GM12874 (cell line): ENCODE measurements at regions not wholly inside any gene's neighbourhood (a gene's known extent, or its start where the extent isn't known, plus 50 kb on each side); places are given as distances from the start of the nearest gene placed in this dataset.

ENCODE experiments used
- TF ChIP-seq, protein P1 (sequence below): IDR thresholded peaks from 2 replicates; pipeline ENCODE4 v1.5.1; 2011; ENCODE audit warnings: low read depth, mild to moderate bottlenecking, control low read depth, low read length, moderate library complexity; ENCODE audit not compliant: insufficient read depth

DNA sequence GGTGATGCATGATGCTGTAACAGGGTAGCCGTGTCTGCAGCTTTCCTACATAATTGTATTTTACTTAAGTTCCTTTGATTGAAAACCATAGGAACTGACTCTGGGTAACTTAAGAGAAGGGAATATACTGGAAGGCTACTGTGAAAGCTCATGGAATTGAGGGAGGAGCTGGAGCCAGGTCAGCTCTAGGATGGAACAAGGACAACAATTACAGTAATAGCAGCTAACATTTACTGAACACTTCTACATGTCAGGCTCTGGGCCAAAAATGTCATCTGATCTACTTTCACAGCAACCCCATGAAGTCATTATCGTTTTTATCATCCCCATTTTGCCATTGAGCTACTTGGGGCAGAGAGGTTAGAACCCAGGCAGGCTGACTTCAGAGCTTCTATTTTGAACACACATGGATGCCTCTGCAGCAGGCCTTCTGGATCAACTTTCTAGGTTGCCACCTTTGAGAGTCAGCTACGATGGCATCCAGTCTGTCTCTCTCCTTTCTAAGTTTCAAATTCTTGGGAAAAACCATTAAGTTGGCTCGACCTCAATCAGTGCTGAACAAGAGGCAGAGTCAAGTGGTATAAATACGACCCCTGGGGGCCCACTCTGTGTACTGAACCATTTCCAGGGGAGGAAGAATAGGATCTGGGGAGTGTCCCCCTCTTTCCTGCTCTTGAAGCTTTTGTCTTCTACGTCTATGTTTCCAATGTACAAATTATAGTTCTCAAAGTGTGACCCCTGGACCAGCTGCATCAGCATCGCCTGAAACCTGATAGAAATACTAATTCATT is 272.3 kb upstream of the PLPP4 start:
- TF ChIP-seq, protein P1, sequence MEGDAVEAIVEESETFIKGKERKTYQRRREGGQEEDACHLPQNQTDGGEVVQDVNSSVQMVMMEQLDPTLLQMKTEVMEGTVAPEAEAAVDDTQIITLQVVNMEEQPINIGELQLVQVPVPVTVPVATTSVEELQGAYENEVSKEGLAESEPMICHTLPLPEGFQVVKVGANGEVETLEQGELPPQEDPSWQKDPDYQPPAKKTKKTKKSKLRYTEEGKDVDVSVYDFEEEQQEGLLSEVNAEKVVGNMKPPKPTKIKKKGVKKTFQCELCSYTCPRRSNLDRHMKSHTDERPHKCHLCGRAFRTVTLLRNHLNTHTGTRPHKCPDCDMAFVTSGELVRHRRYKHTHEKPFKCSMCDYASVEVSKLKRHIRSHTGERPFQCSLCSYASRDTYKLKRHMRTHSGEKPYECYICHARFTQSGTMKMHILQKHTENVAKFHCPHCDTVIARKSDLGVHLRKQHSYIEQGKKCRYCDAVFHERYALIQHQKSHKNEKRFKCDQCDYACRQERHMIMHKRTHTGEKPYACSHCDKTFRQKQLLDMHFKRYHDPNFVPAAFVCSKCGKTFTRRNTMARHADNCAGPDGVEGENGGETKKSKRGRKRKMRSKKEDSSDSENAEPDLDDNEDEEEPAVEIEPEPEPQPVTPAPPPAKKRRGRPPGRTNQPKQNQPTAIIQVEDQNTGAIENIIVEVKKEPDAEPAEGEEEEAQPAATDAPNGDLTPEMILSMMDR: no peak

DNA sequence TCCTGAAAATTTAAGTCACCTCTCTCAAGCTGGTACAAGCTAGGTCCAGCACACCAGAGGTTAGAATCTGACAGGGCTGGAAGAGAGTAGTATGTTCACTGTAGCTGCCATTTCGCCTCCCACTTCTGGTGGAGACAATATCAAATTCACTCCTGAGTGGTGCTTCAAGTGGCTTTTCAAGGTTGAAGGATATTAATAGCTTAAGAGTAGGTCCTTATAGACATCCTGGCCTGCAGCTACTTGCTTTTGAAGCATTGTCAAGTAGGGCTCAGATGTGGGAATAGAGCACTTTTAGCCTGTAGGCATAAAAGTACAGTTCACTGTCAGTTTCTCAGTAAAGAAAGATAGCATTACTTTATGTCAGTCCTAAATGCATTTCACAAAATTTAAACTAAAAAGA is 270.5 kb upstream of the PLPP4 start:
- TF ChIP-seq, protein P1: no peak

DNA sequence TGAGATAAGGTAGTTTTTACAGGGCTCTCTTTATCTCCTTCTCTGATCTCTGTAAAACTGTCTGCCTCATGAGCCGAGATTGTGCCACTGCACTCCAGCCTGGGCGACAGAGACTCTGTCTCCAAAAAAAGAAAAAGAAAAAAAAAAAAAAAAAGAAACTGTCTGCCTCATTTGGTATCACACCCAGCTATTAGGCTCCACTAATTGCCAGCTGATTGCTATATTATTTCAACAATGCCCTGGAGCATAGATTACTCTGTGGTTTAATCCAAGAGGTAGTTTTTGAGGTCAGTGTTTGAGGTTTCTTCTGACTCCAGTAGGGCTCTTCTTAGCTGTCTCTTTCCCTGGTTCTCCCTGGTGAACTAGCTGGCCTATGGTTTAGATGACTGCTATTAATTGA is 268.1 kb upstream of the PLPP4 start:
- TF ChIP-seq, protein P1: no peak

DNA sequence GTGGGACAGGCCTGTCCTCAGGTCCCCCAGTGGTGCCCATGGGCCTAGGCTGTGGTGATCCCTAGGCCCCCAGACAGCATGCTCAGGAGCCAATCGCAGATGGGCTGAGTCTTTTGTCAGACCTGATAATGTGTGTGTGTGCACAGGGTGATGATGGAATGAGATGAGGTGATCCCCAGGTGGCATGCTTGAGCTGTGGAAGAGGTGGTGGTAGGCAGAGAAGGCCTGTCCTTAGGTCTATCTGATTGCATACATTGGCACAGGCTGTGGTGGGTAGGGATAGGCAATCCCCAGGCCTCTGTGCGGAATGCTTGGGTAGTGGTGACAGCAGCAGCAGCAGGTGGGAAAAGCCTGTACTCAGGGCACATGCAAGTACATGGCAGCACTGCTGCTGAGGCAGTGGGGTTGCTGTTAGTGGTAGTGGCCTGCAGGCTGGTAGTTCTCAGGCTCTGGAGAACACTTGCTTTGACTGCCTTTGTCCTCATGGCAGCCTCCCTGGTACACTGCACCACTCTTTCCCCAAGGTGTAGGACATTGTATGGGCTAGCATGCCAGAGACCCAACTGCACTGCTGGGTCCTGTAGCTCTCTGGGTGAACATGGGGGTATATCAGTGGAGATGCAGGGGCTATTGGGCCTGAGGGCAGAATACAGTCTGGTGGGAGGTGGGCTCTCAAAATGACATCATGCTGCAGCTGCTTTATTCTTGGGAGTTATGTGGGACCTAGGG is 260.9 kb upstream of the PLPP4 start:
- TF ChIP-seq, protein P1: no peak

DNA sequence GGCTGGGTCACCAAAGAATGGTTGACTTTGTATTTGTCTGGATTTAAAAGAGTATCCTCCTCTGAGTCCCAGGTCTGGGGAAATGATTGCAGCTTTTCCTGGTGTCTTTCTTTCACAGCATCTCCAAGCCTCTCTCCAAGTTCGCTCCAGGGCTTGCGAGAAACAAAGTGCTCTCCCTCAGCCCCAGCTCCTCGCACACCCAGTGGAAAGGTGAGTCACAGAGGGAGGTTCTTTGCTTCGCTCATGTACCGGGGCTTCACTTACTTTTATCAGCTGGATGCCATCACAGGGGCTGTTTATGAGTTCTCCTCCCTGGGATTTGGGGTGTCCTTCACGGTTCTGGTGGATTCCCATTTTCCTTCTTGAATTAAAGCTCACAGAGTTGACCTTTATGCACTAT is 252.2 kb upstream of the PLPP4 start:
- TF ChIP-seq, protein P1: no peak

DNA sequence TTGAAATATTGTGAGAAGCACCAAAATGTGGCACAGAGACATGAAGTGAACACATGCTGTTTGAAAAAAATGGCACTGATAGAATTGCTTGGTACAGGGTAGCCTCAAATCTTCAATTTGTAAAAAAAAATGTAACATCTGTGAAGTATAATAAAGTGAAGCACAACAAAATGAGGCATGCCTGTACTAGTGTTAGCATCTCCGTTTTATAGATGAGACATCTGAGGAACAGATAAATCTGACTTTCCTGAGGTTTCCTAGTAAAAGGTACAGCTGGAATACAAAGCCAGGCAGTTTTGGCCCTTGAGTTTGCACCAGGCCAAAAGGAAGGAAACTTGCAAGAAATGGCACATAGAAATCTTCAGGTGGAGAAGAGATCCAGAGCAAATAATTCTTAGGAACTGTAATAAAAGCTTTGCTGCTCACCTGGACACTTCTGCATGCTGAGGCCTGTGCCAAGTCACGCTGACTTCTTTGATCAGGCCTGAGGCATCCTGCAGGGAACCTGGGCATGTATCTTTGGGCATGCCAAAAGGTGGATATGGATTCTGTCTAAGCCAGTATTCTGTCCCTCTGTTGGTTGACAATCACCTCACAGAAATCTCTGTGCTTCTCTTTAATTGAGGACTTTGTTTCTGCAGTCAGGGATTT is 251.5 kb upstream of the PLPP4 start:
- TF ChIP-seq, protein P1: no peak

DNA sequence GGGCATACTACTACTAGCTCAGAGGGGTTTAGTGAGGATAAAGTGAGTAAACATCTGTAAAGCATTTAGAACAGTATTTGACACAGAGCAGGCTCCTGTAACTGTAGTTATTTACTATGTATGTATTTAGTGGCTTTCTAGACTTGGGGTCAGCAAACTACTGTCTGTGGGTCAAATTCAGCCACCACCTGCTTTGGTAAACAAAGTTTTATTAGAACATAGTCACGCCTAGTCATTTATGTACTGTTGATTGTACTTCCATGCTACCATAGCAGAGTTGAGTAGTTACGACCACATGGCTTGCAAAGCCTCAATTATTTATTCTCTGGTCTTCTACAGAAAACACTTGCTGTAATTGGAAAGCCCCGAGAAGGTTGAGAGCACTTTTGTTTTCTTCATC is 248.5 kb upstream of the PLPP4 start:
- TF ChIP-seq, protein P1: no peak
